ENCODE measurements at regions not wholly inside any gene's neighbourhood (a gene's known extent, or its start where the extent isn't known, plus 50 kb on each side); places are given as distances from the start of the nearest gene placed in this dataset.
A peak's percentile ranks its signal among the peaks of the same experiment; 100 is the strongest.
"Not testable (repeated sequence)": the region's sequence is repeated elsewhere in the genome, so short reads cannot be mapped to it uniquely, and the experiment has no call there.

DNA sequence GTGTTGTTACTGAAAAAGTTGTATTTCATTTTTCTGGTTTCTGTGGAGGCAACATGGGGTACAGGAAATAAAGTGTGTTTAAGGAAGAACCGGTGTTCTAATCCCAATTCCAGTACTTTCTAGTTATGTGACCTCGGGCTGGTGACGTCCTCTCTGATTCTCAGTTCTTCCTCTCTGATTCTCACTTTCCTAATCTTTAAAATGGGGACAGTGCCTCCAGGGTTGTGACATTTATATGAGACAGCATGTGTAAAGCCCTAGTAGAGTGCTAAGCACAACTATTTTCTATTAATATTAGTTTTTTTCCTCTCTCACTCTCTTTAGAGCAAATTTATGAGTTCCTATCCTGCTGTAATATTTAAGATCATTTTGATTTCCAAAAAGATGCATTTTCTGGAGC, 50.9 kb upstream of the PTPDC1 start:
- FAIRE-seq, result no peak
- DNase-seq (ENCODE audit: insufficient read length, low spot score), result no peak

- DNase-seq (ENCODE audit: insufficient read length, low spot score) (no peak), FAIRE-seq (no peak)
Observed at GRCh38 chr9:94031946-94032345, 52.3 kb upstream of the PTPDC1 start.

- DNase-seq (ENCODE audit: insufficient read length, low spot score), result no peak
- no peak for FAIRE-seq
Observed at GRCh38 chr9:94031380-94031779, 52.9 kb upstream of the PTPDC1 start.

- FAIRE-seq, result peak; percentile 89
Observed at GRCh38 chr9:94030318-94031179, 53.7 kb upstream of the PTPDC1 start.

DNA sequence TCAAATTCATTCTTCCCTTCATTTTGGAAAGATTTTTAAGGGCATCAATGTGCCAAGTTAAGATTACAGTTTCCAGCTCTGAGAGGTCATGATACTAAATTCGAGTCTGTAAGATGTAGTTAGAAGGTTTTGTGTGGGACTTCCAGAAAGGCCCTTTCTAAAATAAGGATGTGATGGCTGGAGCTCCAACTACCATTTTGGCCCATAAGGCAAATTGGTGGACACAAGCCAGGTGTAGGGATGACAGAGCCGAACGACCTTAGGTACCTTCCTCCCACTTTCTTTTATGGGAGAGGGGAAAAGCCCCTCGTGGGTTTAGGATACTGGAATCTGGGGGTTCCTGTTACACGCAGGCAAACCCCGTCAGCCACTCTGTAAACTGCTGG, 54.3 kb upstream of the PTPDC1 start:
- FAIRE-seq, result peak; percentile 14
- no peak for DNase-seq (ENCODE audit: insufficient read length, low spot score)

More at GRCh38 chr9:94030318-94031179, 53.7 kb upstream of the PTPDC1 start:
- DNase-seq (ENCODE audit: insufficient read length, low spot score), result peak; percentile 83

DNA sequence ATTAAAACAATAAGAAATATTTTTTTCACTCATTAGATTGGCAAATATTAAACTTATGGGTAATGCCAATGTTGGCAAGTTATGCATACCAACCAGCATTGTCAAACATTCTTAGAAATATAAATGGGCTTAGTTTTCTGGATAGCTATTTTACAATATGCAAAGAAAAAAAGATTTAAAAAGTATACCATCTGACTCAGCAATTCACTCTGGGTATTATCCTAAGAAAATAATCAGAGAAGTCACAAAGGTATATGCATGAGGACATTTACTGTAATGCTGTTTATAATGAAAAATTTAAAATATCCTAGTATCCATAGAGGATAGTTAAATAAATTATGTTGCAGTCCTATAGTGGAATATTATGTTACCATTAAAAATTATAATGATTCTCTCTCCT, 57.4 kb upstream of the PTPDC1 start:
- no peak for FAIRE-seq
- DNase-seq (ENCODE audit: insufficient read length, low spot score), result no peak

GRCh38 chr9:94022476-94022875, 61.8 kb upstream of the PTPDC1 start:
- DNase-seq (ENCODE audit: insufficient read length, low spot score); FAIRE-seq: not testable (repeated sequence)

DNA sequence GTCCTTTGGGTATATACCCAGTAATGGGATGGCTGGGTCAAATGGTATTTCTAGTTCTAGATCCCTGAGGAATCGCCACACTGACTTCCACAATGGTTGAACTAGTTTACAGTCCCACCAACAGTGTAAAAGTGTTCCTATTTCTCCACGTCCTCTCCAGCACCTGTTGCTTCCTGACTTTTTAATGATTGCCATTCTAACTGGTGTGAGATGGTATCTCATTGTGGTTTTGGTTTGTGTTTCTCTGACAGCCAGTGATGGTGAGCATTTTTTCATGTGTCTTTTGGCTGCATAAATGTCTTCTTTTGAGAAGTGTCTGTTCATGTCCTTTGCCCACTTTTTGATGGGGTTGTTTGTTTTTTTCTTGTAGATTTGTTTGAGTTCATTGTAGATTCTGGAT, 63.4 kb upstream of the PTPDC1 start:
- DNase-seq (ENCODE audit: insufficient read length, low spot score); FAIRE-seq: not testable (repeated sequence)

DNA sequence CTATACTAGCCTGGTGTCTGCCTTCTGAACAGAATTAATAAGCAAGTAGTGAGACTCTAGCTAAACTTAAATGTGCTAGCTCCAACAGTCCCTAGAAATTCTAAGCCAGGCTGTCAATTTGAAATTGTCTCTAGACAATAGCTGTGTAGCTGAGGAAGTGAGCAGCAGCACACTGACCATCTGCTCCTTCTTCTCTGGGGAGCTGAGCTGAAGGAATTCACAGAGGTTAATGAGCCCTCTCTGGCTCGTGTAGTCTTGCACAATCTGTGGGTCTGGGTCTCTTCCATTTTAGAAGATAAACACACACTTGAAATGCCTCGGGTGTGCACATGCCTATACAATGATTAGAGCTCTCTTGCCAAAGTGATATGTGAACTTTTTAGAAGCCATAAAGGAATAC, 63.5 kb upstream of the BARX1 start:
- DNase-seq (ENCODE audit: insufficient read length, low spot score), result no peak
- no peak for FAIRE-seq

DNA sequence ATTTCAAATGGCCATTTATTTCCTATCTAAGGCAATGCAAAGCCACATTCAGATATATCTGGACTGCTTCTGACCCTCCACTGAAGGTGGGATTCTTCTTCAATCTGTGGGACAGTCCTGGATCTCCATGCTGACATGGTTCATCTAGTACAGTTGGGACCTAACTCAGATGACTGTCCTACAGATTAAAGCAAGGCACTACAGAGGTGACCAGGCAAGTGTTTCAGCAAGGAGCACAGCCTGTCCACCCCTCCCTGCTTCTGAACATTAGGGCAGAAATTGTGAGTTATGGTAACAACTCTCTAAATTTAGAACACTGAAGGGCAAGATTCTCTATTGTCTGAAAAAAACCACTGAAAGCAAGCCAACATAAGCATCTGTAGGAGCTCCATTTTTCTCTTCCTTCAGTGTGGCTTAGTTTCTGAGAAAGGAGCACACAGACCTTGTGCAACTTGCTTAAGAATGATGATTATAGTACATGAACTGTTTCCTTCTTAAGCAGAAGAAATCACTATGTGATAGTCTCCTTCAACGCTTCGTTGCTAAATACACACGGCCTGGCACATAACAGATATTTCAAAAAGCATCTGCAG, 62.9 kb upstream of the BARX1 start:
- DNase-seq (ENCODE audit: insufficient read length, low spot score), result no peak
- no peak for FAIRE-seq

GRCh38 chr9:94016744-94017143, 61.6 kb upstream of the BARX1 start:
- DNase-seq (ENCODE audit: insufficient read length, low spot score) (no peak), FAIRE-seq (no peak)

GRCh38 chr9:94014920-94015319, 59.8 kb upstream of the BARX1 start:
- DNase-seq (ENCODE audit: insufficient read length, low spot score) (no peak), FAIRE-seq (no peak)

- DNase-seq (ENCODE audit: insufficient read length, low spot score) (no peak), FAIRE-seq (peak; percentile 86)
Observed at GRCh38 chr9:94014066-94014654, 59.0 kb upstream of the BARX1 start.

DNA sequence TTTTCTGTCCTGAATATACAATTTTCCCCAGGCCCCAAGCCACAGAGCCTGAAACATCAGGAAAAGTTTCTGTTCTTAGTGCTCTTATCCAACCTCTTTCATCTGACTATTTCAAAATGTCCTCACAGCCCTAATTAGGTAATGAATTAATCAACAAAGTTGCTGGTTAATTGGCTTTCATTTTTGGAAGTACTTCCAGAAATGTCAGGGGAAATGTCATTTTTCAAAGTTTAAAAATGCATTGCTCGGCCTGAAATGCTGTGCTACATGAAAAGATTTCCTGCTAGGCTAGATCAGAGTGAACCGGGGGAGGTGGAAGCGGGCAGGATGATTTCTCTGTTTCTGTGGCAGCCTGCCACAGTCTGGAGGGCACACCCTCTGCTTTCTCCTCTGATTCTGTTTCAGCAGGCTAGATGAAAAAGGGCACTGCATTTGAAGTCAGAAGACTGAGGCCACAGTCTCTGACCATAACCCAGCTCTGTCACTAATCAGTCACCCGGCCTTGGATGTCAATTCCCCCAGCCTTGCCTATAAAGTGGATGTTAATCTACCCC, 55.9 kb upstream of the BARX1 start:
- no peak for DNase-seq (ENCODE audit: insufficient read length, low spot score)
- FAIRE-seq, result no peak

DNA sequence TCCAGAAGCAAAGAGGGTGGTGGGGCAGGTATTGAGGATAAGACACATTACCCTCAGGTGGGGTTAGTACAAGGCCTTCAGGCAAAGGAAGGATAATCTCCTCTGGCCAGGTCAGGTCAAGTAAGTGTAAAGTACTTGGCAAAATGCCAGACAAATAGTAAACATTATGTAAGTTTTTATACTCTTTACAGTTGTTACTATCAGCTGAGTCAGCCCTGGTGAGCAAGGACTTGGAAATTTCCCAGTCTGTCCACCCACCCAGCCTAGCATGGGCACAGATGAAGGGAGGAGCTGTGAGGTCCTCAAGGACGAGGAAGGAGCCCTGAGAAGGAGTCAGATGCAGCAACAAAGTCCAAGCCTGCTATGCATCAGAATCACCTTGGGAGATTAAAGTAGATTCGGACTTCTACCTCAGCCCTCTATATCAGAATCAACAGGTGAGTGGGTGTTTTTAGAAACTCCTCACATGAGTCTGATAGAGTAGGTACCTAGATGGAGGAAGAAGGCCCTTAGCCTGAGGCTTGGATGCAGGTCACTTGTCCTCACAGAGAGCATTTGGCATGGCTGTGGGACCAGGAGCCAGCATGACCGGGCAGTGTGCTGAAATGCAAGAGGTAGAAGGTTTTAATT, 50.2 kb upstream of the BARX1 start:
- FAIRE-seq (no peak), DNase-seq (ENCODE audit: insufficient read length, low spot score) (no peak)
